Hindlimb muscle (tissue), 1 donor: ENCODE measurements at regions not wholly inside any gene's neighbourhood (a gene's known extent, or its start where the extent isn't known, plus 50 kb on each side); places are given as distances from the start of the nearest gene placed in this dataset.

Experiments used
- DNase-seq: peaks from one replicate; pipeline ENCODE4 v3.0.0-alpha.2; 2013

DNA sequence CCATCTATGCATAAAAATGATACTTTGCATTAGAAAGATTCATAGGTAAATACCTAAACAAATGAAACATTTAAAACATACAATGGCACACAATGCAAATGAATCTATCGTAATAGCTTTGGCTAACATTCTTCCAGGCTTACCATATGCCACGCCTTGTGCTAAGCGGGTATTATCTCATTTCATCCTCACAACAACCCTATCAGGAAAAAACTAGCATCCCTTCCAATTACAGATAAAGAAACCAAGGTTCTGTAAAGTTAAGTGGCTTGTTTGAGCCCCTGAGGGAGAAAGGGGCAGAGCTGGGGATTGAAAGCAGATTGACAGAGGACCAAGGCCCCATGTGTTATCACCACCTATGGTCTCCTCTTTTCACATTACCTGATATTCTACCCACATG, 145.4 kb upstream of the ETAA1 start:
- DNase-seq = no peak

DNA sequence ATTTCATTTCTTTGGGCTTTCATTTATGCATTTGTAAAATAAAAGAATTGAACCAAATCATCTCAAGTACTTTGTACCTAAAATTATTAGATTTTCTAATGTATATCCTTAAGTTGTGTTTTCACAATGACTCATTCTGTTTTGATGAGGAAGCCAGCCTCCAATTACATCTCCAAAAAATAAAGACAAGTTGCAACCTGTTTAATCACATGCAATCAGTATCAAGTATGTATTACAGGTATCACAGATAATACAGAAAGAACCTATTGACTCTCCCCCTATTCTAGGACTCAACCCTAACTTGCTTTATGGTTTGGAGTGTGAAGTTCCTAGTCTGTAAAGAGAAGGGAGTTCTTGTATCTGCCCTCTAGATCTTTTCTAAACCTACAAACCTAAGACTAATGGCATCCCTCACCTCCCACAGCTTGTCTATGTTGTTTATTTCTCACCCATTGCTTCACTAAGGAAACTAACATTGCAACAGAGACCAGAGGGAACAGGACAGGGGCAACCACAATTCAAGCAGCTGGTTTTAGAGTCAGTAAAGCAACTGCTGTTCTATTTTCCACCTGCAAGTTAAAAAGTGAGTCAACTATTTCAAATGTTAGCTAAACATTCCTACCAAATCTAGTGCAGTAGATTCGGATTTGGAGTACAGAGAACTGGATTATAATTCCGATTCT, 141.1 kb upstream of the ETAA1 start:
- no peak for DNase-seq

DNA sequence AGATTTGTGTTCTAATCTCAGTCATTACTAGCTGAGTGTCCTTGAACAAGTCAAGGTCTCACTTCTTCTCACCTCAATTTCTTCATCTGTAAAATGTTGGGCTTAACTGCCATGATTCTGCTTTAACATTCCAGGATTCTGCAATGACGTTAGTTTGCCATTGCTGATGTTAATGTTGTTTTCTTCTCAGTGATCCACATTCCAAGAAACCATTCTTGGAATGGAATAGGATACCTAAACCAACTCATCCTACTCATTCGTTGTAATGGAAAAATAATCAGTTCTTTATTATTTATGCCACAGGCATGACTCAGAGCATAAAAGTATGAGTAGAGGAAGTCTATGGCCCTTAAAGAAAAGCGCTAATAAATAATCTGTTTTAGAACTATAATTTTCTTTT, 140.2 kb upstream of the ETAA1 start:
- no peak for DNase-seq

DNA sequence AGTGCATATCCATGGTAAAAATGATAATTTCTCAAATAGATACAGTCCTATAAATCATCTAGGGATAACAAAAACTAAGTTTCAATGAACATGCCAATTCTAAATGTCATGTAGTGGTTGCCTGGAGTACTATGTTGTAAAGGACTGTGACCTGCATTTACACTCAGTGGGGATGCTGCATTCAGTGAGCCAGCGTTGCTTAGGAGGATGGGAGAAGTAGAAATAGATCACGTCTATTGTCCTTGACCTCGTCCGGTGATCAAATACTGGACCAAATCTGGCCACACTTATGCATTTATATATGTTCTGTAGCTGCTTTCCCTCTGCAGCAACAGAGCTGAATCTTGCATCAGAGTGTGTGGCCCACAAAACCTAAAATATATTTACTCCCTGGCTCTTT, 139.0 kb upstream of the ETAA1 start:
- no peak for DNase-seq

DNA sequence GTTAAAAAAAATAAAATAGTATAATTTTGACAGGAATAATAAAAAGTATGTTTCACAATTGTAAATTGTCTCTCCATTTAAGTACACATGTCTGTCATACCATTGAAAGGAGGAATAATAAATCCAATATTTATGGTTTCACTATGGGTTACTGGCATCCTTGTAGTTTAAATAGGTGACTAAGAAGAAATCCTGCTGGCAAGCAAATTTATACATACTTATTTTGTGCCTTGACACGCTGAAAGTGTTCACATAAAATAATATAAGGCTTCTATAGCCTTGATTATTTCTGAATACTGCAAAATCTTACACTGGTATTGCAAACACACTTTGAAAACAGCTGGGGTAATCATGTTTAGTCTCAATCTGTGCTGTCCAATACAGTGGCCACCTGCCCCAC, 138.3 kb upstream of the ETAA1 start:
- DNase-seq = no peak

DNA sequence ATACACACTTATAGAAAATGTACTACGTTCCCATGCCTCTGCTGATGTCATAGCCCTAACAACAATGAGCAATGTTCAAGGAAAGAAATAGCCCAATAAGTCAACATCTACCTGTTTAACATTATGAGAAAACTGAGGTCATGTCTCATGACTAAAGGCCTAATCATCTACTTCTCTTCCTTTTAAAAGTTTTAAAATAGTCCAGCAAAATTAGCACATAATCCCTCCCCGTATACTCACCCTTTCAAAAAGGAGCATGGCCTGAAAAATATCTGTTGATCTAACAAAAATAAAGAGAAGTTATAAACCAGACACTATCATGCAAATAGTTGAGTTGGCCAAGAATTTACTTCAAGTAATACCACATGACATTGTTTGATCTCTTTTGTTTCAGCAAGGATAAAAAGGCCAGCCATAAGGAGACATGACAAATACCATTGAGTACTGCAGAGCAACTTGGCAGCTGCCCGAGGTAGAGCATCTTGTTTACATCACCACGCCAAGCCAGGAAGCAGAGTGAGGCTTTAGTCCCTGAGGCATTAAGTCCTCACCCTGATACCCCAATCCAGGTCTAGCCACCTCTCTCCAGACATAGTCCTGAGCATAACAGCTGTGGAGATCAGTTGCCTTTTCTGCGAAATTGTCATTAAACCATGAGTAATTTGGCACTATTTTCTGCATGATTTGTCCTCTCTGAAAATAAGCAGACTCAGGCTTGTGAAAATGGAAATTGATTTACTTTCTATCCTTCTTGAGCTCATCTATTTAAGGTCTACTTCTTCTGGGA, 137.4 kb upstream of the ETAA1 start:
- DNase-seq = peak; percentile 36

DNA sequence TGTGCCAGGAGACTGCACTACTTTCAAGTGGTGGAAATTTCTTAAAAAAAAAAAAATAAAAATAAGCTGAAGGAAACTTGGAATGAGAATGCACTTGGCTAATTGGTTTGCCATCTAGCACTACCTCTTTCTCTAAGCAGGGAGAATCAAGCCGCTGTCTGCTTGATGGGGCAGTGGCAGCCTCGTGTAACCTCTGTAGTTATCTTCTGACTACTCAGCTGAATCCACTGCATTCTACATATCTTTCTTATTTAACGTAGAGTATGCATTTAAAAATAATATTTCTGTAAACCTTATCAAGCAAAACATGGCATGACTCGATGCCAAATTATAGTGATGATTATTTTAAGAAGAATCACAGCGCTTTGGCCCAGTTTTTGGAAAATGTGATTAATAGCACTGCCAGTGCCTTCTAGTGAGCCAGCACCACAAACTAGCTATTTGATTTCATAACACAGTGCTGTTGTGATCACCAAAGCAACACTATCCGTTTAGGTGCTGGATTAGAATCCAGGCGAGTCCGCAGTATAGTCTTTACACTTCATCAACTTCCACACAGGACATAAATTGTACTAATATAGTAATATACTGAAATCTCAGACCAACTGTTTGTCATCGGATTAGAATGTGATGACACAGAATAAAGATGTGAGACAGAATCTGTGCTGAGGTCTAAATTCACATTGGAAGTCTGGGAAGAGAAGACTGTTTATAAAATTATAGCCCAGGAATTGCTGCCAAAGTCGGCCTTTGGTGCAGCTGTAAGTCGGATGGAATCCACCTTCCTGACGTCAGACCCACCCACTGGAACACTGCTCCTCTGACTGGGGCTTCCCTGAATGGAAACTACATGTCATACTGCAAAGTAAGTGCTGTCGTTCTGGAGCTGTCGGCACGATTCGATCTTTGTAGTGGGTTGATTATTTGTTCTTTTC, 136.5 kb upstream of the ETAA1 start:
- DNase-seq = peak; percentile 94

DNA sequence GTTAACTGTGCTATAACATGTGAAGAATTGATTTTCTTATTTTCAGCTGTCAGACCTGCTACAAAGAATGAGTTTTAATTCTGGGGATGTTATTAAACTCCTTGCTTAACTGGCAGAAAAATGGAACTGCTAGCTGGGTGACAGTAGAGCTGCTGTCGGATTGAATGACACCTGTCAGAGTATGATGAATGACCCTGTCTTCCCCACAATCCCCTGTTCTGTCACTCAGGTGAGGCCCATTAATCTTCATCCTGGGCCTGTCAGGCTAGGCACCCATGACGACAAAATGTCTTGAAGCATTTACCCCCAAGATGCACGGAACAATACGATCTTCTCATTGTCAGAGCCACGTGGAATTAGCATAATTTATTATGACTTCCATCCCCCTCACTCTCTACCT, 129.9 kb upstream of the ETAA1 start:
- DNase-seq = no peak

DNA sequence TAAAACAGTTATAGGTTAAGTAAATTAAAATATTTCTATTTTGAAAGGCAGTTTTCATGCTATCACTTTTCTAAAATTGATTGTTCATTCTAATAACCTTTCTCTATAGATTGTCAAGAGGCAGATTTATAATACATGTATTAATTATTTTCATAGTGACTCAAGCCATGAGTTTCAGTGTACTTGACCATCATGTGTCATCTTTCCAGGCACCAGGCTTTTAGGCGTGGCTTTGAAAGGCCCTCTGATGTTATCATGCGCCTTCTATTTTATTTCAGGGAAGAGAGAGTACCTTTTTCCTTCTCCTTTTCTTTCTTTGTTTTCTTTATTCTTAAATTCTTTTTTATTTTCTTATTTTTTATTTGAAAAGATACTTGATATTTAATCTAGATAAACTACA, 128.3 kb upstream of the ETAA1 start:
- no peak for DNase-seq

DNA sequence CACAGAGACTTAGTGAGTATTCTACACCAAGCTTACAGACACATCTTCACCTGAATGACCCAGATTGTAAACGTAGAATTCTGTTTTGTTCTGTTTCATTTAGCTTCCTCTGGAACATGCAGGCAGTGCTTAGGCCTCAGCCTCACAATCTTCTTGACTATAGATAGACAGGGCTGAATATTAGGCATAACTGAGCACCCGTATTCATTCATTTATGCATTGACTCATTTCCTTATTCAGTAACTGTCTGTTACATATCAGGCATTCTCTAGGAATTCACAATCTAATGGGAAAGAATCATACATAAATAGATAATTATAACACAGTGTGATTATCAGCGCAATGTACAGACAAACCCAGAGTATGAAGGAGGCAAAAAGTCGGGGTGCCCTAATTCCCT, 124.9 kb upstream of the ETAA1 start:
- no peak for DNase-seq

DNA sequence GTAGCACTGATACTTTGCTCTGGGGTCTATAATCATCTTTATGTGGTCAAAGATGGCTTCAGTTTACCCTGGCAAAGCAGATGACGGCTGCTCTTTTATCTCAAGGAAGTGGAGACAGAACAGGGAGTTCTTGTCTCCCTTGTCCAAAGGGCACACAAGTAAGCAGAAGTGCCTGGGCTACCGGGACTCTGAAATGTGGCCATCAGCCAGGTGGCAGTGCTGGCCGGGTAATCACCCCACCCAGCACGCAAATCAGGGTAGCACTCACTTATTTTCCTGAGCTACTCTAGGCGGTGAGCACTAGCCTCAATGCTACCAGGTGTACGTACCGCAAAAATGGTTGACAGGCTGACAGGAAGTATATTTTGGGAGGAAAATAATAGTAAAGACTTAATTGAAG, 119.7 kb upstream of the ETAA1 start:
- DNase-seq = no peak

DNA sequence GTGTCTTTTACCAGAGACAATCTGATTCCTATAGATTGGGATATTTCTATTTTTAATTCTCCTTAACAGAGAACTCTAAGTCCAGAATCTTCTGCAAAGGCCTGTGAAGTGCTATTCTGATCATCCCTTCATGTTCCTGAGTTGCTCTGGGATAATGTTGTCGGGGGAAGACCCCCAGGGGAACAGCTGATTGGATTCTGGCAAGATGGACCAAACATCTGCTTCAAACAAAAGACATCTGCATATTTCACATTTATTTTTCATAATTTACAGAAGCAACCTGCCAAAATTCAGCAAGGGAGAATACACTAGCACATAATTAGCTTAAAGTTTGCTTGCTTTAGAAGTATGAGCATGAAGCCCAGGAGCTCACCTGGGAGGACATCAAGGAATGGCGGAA, 116.0 kb upstream of the ETAA1 start:
- no peak for DNase-seq

DNA sequence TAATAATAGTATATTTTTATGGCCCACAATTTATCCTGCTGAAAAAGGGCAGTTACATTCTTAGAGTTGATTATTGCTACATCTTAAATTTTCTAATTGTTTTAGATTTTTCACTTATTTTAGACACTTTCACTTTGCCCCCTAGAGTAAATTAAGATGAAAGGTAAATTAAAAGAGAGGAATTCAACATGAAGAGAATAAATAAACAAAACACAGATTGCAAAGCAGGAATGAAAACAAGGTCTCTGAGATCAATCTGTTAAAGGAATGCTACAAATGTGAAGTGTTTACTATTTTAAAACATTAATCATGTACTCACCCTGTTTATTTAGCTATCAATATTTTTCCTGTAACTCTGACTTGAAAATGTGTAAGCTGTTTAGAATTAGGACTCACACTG, 113.5 kb upstream of the ETAA1 start:
- DNase-seq = no peak

DNA sequence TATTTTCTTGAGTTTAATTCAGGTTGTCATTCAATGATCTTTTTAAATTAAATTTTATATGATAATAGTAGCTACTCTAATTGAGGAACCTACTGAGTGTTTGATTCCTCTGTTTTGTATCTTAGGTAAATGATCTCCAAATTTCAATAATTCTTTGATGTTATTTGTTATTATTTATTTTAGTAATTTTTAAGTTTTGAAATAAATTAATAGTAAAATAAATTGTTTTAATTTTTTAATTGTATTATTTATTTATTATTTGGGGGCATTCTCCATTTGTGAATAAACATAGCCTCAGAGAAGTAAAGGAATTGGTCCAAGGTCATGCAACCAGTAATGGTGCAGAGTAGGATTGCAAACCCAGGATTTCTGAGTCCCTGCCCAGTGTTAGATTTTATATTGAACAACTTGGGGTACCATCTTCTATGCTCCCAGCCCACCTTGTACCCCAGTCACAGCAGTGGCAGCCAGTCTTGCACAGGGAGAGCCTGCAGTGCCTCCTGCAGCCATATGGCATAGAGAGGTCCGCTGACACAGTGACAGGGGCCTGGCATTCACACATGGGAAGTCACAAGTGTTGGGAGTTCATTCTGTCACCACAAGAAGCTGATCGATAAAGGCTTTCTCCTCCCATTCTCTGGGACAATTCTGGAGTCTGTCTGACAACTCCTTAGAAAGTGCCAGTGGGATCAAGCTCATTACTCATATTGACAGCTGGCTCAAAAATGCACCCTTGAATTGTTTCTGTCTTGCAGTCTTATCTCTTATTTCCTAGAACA, 110.0 kb upstream of the ETAA1 start:
- DNase-seq = no peak

DNA sequence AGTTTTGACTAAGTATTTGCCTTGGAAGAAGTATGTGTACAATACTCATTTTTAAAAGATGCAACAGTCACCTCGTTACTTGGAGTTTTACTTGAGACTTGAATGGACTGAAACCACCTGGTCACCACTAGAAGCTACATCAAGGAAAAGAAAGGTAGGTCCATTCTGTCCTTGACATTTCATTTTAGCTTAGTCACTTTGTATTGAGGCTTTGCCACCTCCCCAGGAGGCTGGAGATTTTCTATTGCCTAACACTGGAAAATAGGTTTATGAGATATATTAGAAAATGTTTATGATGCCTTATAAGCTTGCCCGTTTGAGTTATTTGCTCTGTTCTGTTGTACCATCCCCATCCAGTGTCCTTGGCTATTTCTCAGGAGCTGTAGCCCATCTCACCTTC, 107.9 kb upstream of the ETAA1 start:
- no peak for DNase-seq

DNA sequence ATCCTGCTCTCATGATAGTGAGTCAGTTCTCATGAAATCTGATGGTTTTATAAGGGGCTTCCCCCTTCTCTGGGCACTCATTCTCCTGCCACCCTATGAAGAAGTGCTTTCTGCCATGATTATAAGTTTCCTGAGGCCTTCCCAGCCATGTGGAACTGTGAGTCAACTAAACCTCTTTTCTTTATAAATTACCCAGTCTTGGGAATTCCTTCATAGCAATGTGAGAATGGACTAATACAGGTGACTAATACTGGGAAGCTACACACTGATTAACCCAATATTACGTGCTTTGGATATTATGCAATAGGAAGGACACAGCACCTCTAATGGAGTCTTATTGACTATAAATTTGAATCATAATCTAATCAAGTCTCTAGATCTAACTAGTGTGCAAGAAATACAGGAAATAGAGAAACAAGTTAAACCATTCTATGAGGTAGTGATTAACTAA, 107.2 kb upstream of the ETAA1 start:
- no peak for DNase-seq

DNA sequence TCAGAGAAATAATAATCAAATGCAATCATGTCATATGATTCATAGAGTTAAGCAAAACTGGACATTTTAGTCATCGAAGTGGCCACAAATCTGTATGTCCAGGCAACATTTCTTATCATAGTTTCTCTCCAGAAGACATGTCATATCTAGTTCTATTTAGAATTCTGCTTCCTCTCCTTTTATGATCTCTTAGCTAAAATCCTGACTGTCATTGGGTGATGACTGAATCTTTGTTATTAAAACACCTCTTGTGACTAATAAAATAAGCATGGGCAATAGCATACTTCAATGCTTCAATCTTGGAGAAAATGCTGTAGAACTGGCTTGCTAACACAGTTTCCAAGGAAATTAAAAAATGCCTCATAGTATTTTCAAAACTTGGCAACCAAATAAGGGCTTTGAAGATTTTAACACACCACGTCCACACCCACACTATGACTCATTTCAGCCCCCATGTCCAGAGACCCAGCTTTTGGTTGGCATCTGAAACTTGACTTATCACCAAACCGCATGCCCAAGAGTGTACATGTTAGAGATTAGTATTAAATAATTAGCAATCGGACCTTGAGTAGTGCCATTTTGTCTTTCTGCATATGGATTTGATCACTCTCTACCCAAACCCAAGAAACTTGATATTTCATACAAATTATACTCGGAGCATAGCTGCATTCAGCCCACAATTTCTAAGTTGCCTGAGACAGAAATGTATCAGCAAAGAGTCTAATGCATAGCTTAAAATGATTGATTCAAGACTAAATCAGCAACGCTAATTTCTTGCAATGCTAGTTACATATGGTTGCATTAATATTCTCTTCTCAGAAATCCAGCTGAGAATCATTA, 106.5 kb upstream of the ETAA1 start:
- no peak for DNase-seq

DNA sequence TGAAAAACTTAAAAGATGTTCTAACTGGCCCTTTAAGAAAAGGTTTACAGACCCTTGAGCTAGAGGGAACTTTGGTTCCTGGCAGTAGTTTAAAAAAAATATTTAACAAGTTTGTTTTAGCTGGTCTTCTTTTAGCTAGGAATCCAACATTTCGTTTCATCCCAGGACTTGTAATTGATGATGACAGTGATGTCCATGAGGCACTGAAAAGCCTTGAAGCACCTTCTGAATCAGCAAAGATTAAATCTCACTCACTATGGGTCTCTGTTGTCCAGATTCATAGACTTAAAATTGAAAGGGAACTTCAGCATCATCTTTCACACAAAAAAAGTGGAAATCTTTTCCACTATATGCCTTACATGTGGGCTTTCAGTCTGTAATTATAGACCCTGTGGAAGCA, 102.9 kb upstream of the ETAA1 start:
- DNase-seq = no peak

DNA sequence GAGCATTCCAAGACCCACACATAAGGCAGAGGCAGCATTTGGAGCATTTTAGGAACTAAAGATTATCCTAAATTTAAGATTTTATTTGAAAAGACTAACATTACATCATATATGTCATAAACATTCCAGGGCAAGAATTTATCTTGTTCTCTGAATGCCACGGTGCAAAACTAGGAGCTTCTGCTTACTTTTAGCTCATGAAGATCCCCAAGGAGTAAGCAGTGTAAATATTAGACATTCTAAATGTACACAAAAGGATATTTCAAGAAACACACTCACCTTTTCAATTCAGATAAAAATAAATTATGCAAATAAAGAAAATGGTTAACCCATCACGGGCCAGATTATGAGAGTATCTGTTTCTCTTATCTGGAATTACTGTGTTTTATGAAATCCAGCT, 101.7 kb upstream of the ETAA1 start:
- no peak for DNase-seq

DNA sequence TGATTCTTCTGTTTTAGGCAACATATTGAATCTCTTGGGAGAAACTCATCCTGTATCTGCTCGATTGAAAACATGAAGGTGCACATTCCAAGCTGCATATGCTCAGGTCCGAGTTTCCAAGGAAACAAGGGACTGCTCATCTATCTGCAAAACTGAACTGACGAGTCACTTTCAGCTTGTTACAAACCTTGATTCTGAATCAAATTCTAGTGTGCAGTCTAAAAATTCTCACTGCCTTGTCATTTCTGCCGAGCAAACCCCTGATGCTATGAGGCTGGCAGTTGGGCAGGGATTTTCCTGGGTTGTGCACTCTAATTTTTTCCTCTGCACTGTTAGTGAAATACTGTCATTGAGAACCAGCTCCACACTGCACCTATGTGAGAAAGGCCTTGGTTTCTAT, 101.3 kb upstream of the ETAA1 start:
- no peak for DNase-seq

DNA sequence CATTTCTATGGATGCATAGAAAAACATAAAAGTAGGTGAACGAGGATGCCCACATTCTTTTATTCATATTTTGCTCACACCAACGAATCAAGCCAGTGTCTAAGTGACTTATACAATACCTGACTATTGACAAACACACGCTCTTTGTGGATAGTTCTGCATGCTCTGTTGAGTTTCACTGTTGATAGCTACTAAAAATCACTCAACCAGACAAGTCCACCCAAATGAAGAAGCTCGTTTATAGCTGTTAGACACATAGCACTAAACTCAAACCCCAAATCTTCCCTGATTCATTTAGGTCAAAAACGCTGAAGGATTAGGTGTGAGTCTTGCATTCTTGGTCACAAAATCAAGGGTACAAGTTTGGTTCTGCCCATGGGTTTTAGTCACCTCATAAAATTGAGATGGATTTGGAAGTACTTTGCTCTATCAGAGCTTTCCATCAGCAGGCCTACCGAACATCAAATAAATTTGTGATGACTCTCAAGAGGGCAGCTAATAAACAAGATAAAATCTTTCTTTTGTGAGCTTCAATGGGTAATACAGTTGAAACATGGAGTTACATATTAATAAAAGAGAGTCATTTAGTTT, 92.7 kb upstream of the ETAA1 start:
- DNase-seq = no peak
